ENCODE measurements at regions not wholly inside any gene's neighbourhood (a gene's known extent, or its start where the extent isn't known, plus 50 kb on each side); places are given as distances from the start of the nearest gene placed in this dataset.

DNA sequence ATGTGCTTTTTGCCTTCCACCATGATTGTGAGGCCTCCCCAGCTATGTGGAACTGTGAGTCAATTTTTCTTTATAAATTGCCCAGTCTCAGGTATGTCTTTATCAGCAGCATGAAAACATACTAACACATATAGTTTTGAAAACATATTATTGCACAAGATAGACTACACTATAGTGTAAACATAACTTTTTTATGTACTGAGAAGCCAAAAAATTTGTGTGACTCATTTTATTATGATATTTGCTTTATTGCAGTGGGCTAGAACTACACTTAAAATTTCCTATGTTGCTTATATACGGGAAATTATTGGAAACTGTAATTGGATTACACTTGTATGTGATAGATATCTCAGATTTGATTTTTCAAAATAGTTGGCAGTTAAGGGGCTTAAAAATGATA lies 885.5 kb upstream of the FBXO33 start:
- DNase-seq (ENCODE audit: low read depth in 2 of 2) = no peak
- TF ChIP-seq EZH2 (IDR thresholded peaks at IDR 0.05; ENCODE audit: low read length, missing control alignments) = no peak
- TF ChIP-seq, protein P1, sequence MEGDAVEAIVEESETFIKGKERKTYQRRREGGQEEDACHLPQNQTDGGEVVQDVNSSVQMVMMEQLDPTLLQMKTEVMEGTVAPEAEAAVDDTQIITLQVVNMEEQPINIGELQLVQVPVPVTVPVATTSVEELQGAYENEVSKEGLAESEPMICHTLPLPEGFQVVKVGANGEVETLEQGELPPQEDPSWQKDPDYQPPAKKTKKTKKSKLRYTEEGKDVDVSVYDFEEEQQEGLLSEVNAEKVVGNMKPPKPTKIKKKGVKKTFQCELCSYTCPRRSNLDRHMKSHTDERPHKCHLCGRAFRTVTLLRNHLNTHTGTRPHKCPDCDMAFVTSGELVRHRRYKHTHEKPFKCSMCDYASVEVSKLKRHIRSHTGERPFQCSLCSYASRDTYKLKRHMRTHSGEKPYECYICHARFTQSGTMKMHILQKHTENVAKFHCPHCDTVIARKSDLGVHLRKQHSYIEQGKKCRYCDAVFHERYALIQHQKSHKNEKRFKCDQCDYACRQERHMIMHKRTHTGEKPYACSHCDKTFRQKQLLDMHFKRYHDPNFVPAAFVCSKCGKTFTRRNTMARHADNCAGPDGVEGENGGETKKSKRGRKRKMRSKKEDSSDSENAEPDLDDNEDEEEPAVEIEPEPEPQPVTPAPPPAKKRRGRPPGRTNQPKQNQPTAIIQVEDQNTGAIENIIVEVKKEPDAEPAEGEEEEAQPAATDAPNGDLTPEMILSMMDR (conservative IDR thresholded peaks at IDR 0.05 in 1 of 2, IDR thresholded peaks at IDR 0.05 in 1 of 2; ENCODE audit: low read depth in 1 of 2, low read length in 2 of 2) = no peak
- Histone ChIP-seq H3K79me2 (ENCODE audit: control insufficient read depth, insufficient read depth, low read length) (no peaks in the 10 kb centered on the region), H3K36me3 (ENCODE audit: control insufficient read depth, insufficient read depth, low read length) (no peaks in the 10 kb centered on the region), H3K4me3 (replicated peaks in 1 of 4; ENCODE audit: control extremely low read depth in 1 of 4, insufficient read depth in 1 of 4, low read depth in 3 of 4, low read length in 4 of 4) (no peak overlapping the region), H3K27me3 (ENCODE audit: control insufficient read depth, insufficient read depth, low read length) (no peaks in the 10 kb centered on the region), H3K4me1 (ENCODE audit: control insufficient read depth, extremely low read depth, insufficient read depth, low read length) (no peaks in the 10 kb centered on the region), H3K9ac (ENCODE audit: insufficient read depth, low read length) (no peak overlapping the region), H4K20me1 (ENCODE audit: control insufficient read depth, extremely low read depth, insufficient read depth, low read length) (no peaks in the 10 kb centered on the region), H3K4me2 (ENCODE audit: extremely low read depth, insufficient read depth, low read length) (no peak overlapping the region), H3K9me3 (ENCODE audit: control insufficient read depth, insufficient read depth, low read depth, low read length) (no peaks in the 10 kb centered on the region), H3K27ac (ENCODE audit: insufficient read depth, low read length) (no peak overlapping the region), H2AFZ (ENCODE audit: low read length) (no peak overlapping the region)

- Histone ChIP-seq H3K4me2 (ENCODE audit: extremely low read depth, insufficient read depth, low read length) (no peak overlapping the region), H3K4me1 (ENCODE audit: control insufficient read depth, extremely low read depth, insufficient read depth, low read length) (no peaks in the 10 kb centered on the region), H3K79me2 (ENCODE audit: control insufficient read depth, insufficient read depth, low read length) (no peaks in the 10 kb centered on the region), H3K4me3 (replicated peaks in 1 of 4; ENCODE audit: control extremely low read depth in 1 of 4, insufficient read depth in 1 of 4, low read depth in 3 of 4, low read length in 4 of 4) (no peak overlapping the region), H3K27me3 (ENCODE audit: control insufficient read depth, insufficient read depth, low read length) (no peaks in the 10 kb centered on the region), H3K27ac (ENCODE audit: insufficient read depth, low read length) (no peak overlapping the region), H3K36me3 (ENCODE audit: control insufficient read depth, insufficient read depth, low read length) (no peaks in the 10 kb centered on the region), H3K9ac (ENCODE audit: insufficient read depth, low read length) (no peak overlapping the region), H2AFZ (ENCODE audit: low read length) (no peak overlapping the region), H3K9me3 (ENCODE audit: control insufficient read depth, insufficient read depth, low read depth, low read length) (no peaks in the 10 kb centered on the region), H4K20me1 (ENCODE audit: control insufficient read depth, extremely low read depth, insufficient read depth, low read length) (no peaks in the 10 kb centered on the region)
- no peak for TF ChIP-seq EZH2 (IDR thresholded peaks at IDR 0.05; ENCODE audit: low read length, missing control alignments)
- TF ChIP-seq, protein P1 (conservative IDR thresholded peaks at IDR 0.05 in 1 of 2, IDR thresholded peaks at IDR 0.05 in 1 of 2; ENCODE audit: low read depth in 1 of 2, low read length in 2 of 2) = no peak
- DNase-seq (ENCODE audit: low read depth in 2 of 2) = no peak
Observed at GRCh38 chr14:40312296-40312695, 880.1 kb upstream of the FBXO33 start.

DNA sequence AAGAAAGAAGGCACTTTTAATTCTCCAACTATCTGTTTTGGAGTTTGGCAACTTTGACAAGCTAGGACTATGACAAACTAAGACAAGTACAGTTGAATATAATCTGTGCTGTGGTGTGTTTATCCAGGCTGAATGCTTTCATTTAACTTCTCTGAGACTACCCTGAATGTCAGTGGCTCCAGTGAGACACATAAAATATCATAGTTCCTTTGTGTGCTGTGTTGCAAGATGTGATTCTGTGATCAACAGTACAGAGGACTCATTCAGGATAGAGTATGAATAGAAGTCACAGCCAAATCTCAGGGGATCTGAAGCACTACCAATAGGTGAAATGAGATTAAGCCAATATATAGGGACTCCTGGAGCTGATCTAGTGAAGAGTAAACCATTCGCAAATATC lies 876.9 kb upstream of the FBXO33 start:
- Histone ChIP-seq H2AFZ (ENCODE audit: low read length) (no peak overlapping the region), H3K9me3 (ENCODE audit: control insufficient read depth, insufficient read depth, low read depth, low read length) (no peaks in the 10 kb centered on the region), H3K27ac (ENCODE audit: insufficient read depth, low read length) (no peak overlapping the region), H3K4me2 (ENCODE audit: extremely low read depth, insufficient read depth, low read length) (no peak overlapping the region), H3K27me3 (ENCODE audit: control insufficient read depth, insufficient read depth, low read length) (no peaks in the 10 kb centered on the region), H4K20me1 (ENCODE audit: control insufficient read depth, extremely low read depth, insufficient read depth, low read length) (no peaks in the 10 kb centered on the region), H3K36me3 (ENCODE audit: control insufficient read depth, insufficient read depth, low read length) (no peaks in the 10 kb centered on the region), H3K4me1 (ENCODE audit: control insufficient read depth, extremely low read depth, insufficient read depth, low read length) (no peaks in the 10 kb centered on the region), H3K79me2 (ENCODE audit: control insufficient read depth, insufficient read depth, low read length) (no peaks in the 10 kb centered on the region), H3K4me3 (replicated peaks in 1 of 4; ENCODE audit: control extremely low read depth in 1 of 4, insufficient read depth in 1 of 4, low read depth in 3 of 4, low read length in 4 of 4) (no peak overlapping the region), H3K9ac (ENCODE audit: insufficient read depth, low read length) (no peak overlapping the region)
- TF ChIP-seq, protein P1 (conservative IDR thresholded peaks at IDR 0.05 in 1 of 2, IDR thresholded peaks at IDR 0.05 in 1 of 2; ENCODE audit: low read depth in 1 of 2, low read length in 2 of 2) = no peak
- TF ChIP-seq EZH2 (IDR thresholded peaks at IDR 0.05; ENCODE audit: low read length, missing control alignments) = no peak
- DNase-seq (ENCODE audit: low read depth in 2 of 2) = no peak

Measured in fibroblast of lung (primary cell).